Keratinocyte (primary cell): ENCODE measurements at regions not wholly inside any gene's neighbourhood (a gene's known extent, or its start where the extent isn't known, plus 50 kb on each side); places are given as distances from the start of the nearest gene placed in this dataset.

ENCODE experiments used
- EZH2 ChIP-seq: IDR thresholded peaks from one replicate; pipeline ENCODE4 v1.6.1; 2012; ENCODE audit warnings: inconsistent platforms, mild to moderate bottlenecking, low read length, moderate library complexity
- TF ChIP-seq, protein P1 (sequence below), 3 experiments: IDR thresholded peaks in 1 of 3; conservative IDR thresholded peaks in 1 of 3; optimal IDR thresholded peaks in 1 of 3; 2 replicates in 2 of 3; 3 replicates in 1 of 3; pipeline versions ENCODE3 to v1.5.1; 2011; ENCODE audit warnings: low read length in 3 of 3, mild to moderate bottlenecking in 3 of 3, moderate library complexity in 2 of 3, control low read depth in 1 of 3, inconsistent platforms in 1 of 3; ENCODE audit not compliant: insufficient read depth in 2 of 3; ENCODE audit errors: extremely low read depth in 1 of 3

DNA sequence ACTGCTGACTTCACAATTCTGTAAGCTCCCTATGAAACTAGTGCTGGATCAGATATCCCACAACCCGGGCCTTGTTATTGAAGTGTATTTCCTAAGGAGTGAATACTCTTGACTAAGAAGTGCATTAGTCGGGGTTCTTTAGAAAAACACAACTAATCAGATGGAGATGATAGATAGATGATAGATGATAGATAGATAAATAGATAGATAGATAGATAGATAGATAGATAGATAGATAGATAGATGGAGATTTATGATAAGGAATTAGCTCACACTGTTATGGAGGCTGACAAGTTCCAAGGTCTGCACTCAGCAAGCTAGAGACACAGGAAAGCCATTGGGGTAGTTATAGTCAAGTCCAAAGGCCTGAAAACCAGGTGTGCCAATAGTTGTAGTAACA is 214.6 kb upstream of the COX7C start:
- TF ChIP-seq, protein P1, sequence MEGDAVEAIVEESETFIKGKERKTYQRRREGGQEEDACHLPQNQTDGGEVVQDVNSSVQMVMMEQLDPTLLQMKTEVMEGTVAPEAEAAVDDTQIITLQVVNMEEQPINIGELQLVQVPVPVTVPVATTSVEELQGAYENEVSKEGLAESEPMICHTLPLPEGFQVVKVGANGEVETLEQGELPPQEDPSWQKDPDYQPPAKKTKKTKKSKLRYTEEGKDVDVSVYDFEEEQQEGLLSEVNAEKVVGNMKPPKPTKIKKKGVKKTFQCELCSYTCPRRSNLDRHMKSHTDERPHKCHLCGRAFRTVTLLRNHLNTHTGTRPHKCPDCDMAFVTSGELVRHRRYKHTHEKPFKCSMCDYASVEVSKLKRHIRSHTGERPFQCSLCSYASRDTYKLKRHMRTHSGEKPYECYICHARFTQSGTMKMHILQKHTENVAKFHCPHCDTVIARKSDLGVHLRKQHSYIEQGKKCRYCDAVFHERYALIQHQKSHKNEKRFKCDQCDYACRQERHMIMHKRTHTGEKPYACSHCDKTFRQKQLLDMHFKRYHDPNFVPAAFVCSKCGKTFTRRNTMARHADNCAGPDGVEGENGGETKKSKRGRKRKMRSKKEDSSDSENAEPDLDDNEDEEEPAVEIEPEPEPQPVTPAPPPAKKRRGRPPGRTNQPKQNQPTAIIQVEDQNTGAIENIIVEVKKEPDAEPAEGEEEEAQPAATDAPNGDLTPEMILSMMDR (optimal IDR thresholded peaks at IDR 0.05 in 1 of 3, IDR thresholded peaks at IDR 0.05 in 1 of 3, conservative IDR thresholded peaks at IDR 0.05 in 1 of 3; ENCODE audit: extremely low read depth in 1 of 3, insufficient read depth in 2 of 3, low read length in 3 of 3): no peak
- TF ChIP-seq EZH2: no peak
